Endothelial cell of umbilical vein (primary cell): ENCODE measurements at regions not wholly inside any gene's neighbourhood (a gene's known extent, or its start where the extent isn't known, plus 50 kb on each side); places are given as distances from the start of the nearest gene placed in this dataset.

Source experiments
- BruUV-seq: library from RNA; stranded (reverse); fragments of 400-500 nt; replicated peaks from 2 replicates; lab custom pipeline; 2021; lab: Mats Ljungman, UMichigan
- CTCF ChIA-PET: fragments of 300-600, 350-600 bp; sonication (Branson Sonifier 250); formaldehyde crosslinking; loops from one replicate; lab custom pipeline; 2021; ENCODE audit warnings: antibody characterized with exemption, inconsistent platforms; lab: Charles Lee
- POLR2A ChIA-PET: fragments of 300-600, 350-600 bp; sonication (Branson Sonifier 250); formaldehyde crosslinking; loops from one replicate; lab custom pipeline; 2021; ENCODE audit warnings: antibody characterized with exemption, inconsistent platforms; lab: Charles Lee
- DNase-seq: peaks from one replicate; pipeline ENCODE4 v3.0.0-alpha.2; 2011; ENCODE audit warnings: low read depth, low spot score
- FAIRE-seq: peaks from 2 replicates; lab custom pipeline; 2011; peaks lifted over from hg19 to GRCh38; lab: Jason Lieb, UNC
- H2AFZ ChIP-seq: 2 replicates; pipeline ENCODE4 v1.6.0; 2012; ENCODE audit warnings: low read depth, low read length, control low read depth, inconsistent platforms
- H3K27ac ChIP-seq: 2 replicates; pipeline ENCODE4 v1.5.1; 2011; ENCODE audit warnings: low read depth, mild to moderate bottlenecking, control low read depth, low read length, moderate library complexity; ENCODE audit not compliant: insufficient read depth
- H3K27me3 ChIP-seq, 2 experiments: 2 replicates each; pipeline versions ENCODE4 v1.6.0 to v1.6.1; 2011; ENCODE audit warnings: low read length in 2 of 2, mixed read lengths in 1 of 2; ENCODE audit not compliant: control insufficient read depth in 2 of 2, insufficient read depth in 2 of 2
- H3K36me3 ChIP-seq, 2 experiments: 2 replicates in 1 of 2; 3 replicates in 1 of 2; pipeline ENCODE4 v1.5.1; 2011; ENCODE audit warnings: low read length in 2 of 2, mild to moderate bottlenecking in 1 of 2, moderate library complexity in 1 of 2; ENCODE audit not compliant: control insufficient read depth in 2 of 2, insufficient read depth in 2 of 2; ENCODE audit errors: extremely low read depth in 1 of 2
- H3K4me1 ChIP-seq: 3 replicates; pipeline ENCODE4 v1.5.1; 2011; ENCODE audit warnings: mild to moderate bottlenecking, low read length; ENCODE audit not compliant: control insufficient read depth, insufficient read depth; ENCODE audit errors: extremely low read depth
- H3K4me2 ChIP-seq: 2 replicates; pipeline ENCODE4 v1.6.1; 2011; ENCODE audit warnings: low read length, control low read depth, mixed read lengths; ENCODE audit not compliant: insufficient read depth
- H3K4me3 ChIP-seq, 3 experiments: fragments of 200-600 bp in 1 of 3; sonication (generic), shearing (Covaris generic) in 1 of 3; replicated peaks in 1 of 3; 2 replicates each; pipeline ENCODE4 v1.5.1; 2011 to 2016; ENCODE audit warnings: control low read depth in 3 of 3, low read length in 3 of 3, mild to moderate bottlenecking in 2 of 3, inconsistent platforms in 1 of 3, low read depth in 1 of 3, moderate library complexity in 1 of 3; ENCODE audit not compliant: insufficient read depth in 1 of 3
- H3K79me2 ChIP-seq: 2 replicates; pipeline ENCODE4 v1.6.0; 2012; ENCODE audit warnings: low read length, inconsistent platforms; ENCODE audit not compliant: control insufficient read depth, insufficient read depth
- H3K9ac ChIP-seq: replicated peaks from 2 replicates; pipeline ENCODE3; 2011; ENCODE audit warnings: low read length, control low read depth; ENCODE audit not compliant: insufficient read depth; ENCODE audit errors: extremely low read depth
- H3K9me1 ChIP-seq: replicated peaks from 3 replicates; pipeline ENCODE4 v1.6.0; 2011; ENCODE audit warnings: mild to moderate bottlenecking, low read length; ENCODE audit not compliant: control insufficient read depth, insufficient read depth; ENCODE audit errors: extremely low read depth
- H3K9me3 ChIP-seq: replicated peaks from 2 replicates; pipeline ENCODE4 v1.5.1; 2012; ENCODE audit warnings: low read length, inconsistent platforms; ENCODE audit not compliant: control insufficient read depth, insufficient read depth
- H4K20me1 ChIP-seq: replicated peaks from 2 replicates; pipeline ENCODE3; 2011; ENCODE audit warnings: mild to moderate bottlenecking, low read length; ENCODE audit not compliant: control insufficient read depth, insufficient read depth; ENCODE audit errors: extremely low read depth
- CTCF ChIP-seq, 2 donors: IDR thresholded peaks; 1 replicate in 1 of 2; 2 replicates in 1 of 2; pipeline ENCODE4 v1.5.1; 2011; ENCODE audit warnings: low read length in 2 of 2, mild to moderate bottlenecking in 2 of 2, moderate library complexity in 2 of 2, control low read depth in 1 of 2, inconsistent platforms in 1 of 2, low read depth in 1 of 2; ENCODE audit not compliant: insufficient read depth in 1 of 2; ENCODE audit errors: extremely low read depth in 1 of 2
- EZH2 ChIP-seq: IDR thresholded peaks from 2 replicates; pipeline ENCODE4 v1.6.1; 2012; ENCODE audit warnings: borderline replicate concordance, low read depth, mild to moderate bottlenecking, moderate library complexity, low read length, inconsistent platforms; ENCODE audit not compliant: severe bottlenecking
- FOS ChIP-seq: IDR thresholded peaks from 2 replicates; pipeline ENCODE4 v1.6.1; 2011; ENCODE audit warnings: mild to moderate bottlenecking, low read length, moderate library complexity, borderline replicate concordance; ENCODE audit not compliant: insufficient read depth
- GATA2 ChIP-seq: IDR thresholded peaks from 2 replicates; pipeline ENCODE4 v1.7.0; 2011; ENCODE audit warnings: low read depth, mild to moderate bottlenecking, moderate library complexity, mixed read lengths, low read length; ENCODE audit not compliant: insufficient read length, insufficient read depth
- JUN ChIP-seq: IDR thresholded peaks from 2 replicates; pipeline ENCODE4 v1.6.1; 2011; ENCODE audit warnings: borderline replicate concordance, low read depth; ENCODE audit not compliant: insufficient read length, insufficient read depth
- MAX ChIP-seq: IDR thresholded peaks from 2 replicates; pipeline ENCODE4 v1.6.1; 2011; ENCODE audit not compliant: insufficient read depth, insufficient read length
- MYC ChIP-seq: IDR thresholded peaks from one replicate; pipeline ENCODE4 v1.6.1; 2011; ENCODE audit warnings: mild to moderate bottlenecking, low read depth, low read length
- POLR2A ChIP-seq: IDR thresholded peaks from 2 replicates; pipeline ENCODE4 v1.6.1; 2012; ENCODE audit warnings: low read depth, mild to moderate bottlenecking, control low read depth, low read length
- POLR2AphosphoS5 ChIP-seq: IDR thresholded peaks from 2 replicates; pipeline ENCODE4 v1.6.1; 2012; ENCODE audit warnings: low read depth, mild to moderate bottlenecking, control low read depth, low read length, moderate library complexity; ENCODE audit not compliant: insufficient read depth
- dilution Hi-C: fragments of 300-500 bp; cut with MboI; formaldehyde crosslinking; loops from one replicate; pipeline ENCODE4 v1.15.0; 2019; ENCODE audit warnings: low sequenced_read_pairs; ENCODE audit not compliant: extremely low pct_ligation_motif_present
- intact Hi-C: fragments of 100-400 bp; cut with micrococcal nuclease; formaldehyde crosslinking; loops from one replicate; pipeline ENCODE4 v1.10.0; 2022

- TF ChIP-seq FOS = no peak
- TF ChIP-seq MAX = no peak
These were observed 363.3 kb downstream of the CDC14C start for GRCh38 chr7:49287653-49288052.

DNA sequence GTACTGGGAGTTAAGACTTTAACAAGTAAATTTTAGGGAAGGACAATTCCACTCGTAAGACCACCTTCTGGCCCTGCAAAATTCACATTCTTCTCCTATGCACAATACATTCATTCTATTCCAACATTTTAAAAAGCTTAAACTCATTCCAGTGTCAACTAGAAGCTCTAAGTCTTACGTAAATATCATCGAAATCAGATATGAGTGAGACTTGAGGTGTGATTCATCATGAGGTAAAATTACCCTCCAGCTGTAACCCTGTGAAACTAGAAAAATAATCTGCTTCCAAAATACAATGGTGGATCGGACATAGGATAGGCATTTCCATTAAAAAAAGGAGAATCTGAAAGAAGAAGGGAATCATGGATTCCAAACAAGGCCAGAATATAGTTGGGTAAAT, 370.3 kb downstream of the CDC14C start:
- H3K79me2 ChIP-seq = no peaks in the 10 kb centered on the region
- FAIRE-seq (no peak), DNase-seq (no peak)
- H4K20me1 ChIP-seq = no peaks in the 10 kb centered on the region
- no peaks in the 10 kb centered on the region for H3K36me3 ChIP-seq
- CTCF ChIA-PET = no interaction called here
- TF ChIP-seq POLR2A (no peak), EZH2 (no peak), MYC (no peak), FOS (no peak), GATA2 (no peak), CTCF (IDR thresholded peaks at IDR 0.05; ENCODE audit: extremely low read depth in 1 of 2, insufficient read depth in 1 of 2, low read depth in 1 of 2, low read length in 2 of 2) (no peak), POLR2AphosphoS5 (no peak), MAX (no peak), JUN (no peak)
- H3K4me2 ChIP-seq = no peak overlapping the region
- no peak overlapping the region for H2AFZ ChIP-seq
- BruUV-seq = no TSS peak
- H3K27ac ChIP-seq = no peak overlapping the region
- no peak overlapping the region for H3K9ac ChIP-seq
- no peaks in the 10 kb centered on the region for H3K27me3 ChIP-seq
- intact Hi-C loops = no loop called here
- H3K4me3 ChIP-seq = no peak overlapping the region
- no peaks in the 10 kb centered on the region for H3K4me1 ChIP-seq
- H3K9me3 ChIP-seq = peaks cover 2% of the 10 kb centered on the region
- dilution Hi-C loops = no loop called here
- POLR2A ChIA-PET = no interaction called here
- no peaks in the 10 kb centered on the region for H3K9me1 ChIP-seq

More at GRCh38 chr7:49287653-49288052, 363.3 kb downstream of the CDC14C start:
- ChIA-PET POLR2A (no interaction called here), CTCF (no interaction called here)
- FAIRE-seq (no peak), DNase-seq (no peak)
- H3K9me1 ChIP-seq = no peaks in the 10 kb centered on the region
- H4K20me1 ChIP-seq = no peaks in the 10 kb centered on the region
- dilution Hi-C loops = no loop called here
- no peak overlapping the region for H3K27ac ChIP-seq
- peaks cover 1% of the 10 kb centered on the region for H3K9me3 ChIP-seq
- no peaks in the 10 kb centered on the region for H3K4me1 ChIP-seq
- H2AFZ ChIP-seq = no peak overlapping the region
- BruUV-seq = no TSS peak
- no peak overlapping the region for H3K4me3 ChIP-seq
- H3K36me3 ChIP-seq = no peaks in the 10 kb centered on the region
- H3K4me2 ChIP-seq = no peak overlapping the region
- H3K79me2 ChIP-seq = no peaks in the 10 kb centered on the region
- no peaks in the 10 kb centered on the region for H3K27me3 ChIP-seq
- H3K9ac ChIP-seq = no peak overlapping the region
- intact Hi-C loops = no loop called here
